ENCODE measurements at regions not wholly inside any gene's neighbourhood (a gene's known extent, or its start where the extent isn't known, plus 50 kb on each side); places are given as distances from the start of the nearest gene placed in this dataset.

- TF ChIP-seq CTCF (conservative IDR thresholded peaks at IDR 0.05 in 1 of 2, IDR thresholded peaks at IDR 0.05 in 1 of 2; ENCODE audit: extremely low read depth in 1 of 2, insufficient read depth in 1 of 2, low read depth in 1 of 2, low read length in 2 of 2) (no peak), EZH2 (IDR thresholded peaks at IDR 0.05; ENCODE audit: borderline replicate concordance, low read length) (no peak)
These were observed 568.5 kb downstream of the AACS start for GRCh38 chr12:125633686-125634085.

Measured in mammary epithelial cell (primary cell).